OCI-LY3 (cell line): ENCODE measurements at regions not wholly inside any gene's neighbourhood (a gene's known extent, or its start where the extent isn't known, plus 50 kb on each side); places are given as distances from the start of the nearest gene placed in this dataset.

ENCODE experiments used
- EZH2phosphoT487 ChIP-seq: fragments of 200-600 bp; shearing (Covaris generic); IDR thresholded peaks from 2 replicates; pipeline ENCODE4 v1.6.1; 2018; ENCODE audit warnings: antibody characterized with exemption, mixed run types, low read depth
- TF ChIP-seq, protein P1 (sequence below): fragments of 200-600, 300-600 bp; sonication (generic); IDR thresholded peaks from 2 replicates; pipeline ENCODE4 v1.5.1; 2014; ENCODE audit warnings: antibody characterized with exemption, low read length, low read depth

- TF ChIP-seq, protein P1, sequence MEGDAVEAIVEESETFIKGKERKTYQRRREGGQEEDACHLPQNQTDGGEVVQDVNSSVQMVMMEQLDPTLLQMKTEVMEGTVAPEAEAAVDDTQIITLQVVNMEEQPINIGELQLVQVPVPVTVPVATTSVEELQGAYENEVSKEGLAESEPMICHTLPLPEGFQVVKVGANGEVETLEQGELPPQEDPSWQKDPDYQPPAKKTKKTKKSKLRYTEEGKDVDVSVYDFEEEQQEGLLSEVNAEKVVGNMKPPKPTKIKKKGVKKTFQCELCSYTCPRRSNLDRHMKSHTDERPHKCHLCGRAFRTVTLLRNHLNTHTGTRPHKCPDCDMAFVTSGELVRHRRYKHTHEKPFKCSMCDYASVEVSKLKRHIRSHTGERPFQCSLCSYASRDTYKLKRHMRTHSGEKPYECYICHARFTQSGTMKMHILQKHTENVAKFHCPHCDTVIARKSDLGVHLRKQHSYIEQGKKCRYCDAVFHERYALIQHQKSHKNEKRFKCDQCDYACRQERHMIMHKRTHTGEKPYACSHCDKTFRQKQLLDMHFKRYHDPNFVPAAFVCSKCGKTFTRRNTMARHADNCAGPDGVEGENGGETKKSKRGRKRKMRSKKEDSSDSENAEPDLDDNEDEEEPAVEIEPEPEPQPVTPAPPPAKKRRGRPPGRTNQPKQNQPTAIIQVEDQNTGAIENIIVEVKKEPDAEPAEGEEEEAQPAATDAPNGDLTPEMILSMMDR: no peak
- TF ChIP-seq EZH2phosphoT487: no peak
Measured at GRCh38 chr22:47591016-47591415, 828.6 kb downstream of the TBC1D22A start.
